Suppressor macrophage treated with lipopolysaccharide for 1 hour (primary cell): ENCODE measurements at regions not wholly inside any gene's neighbourhood (a gene's known extent, or its start where the extent isn't known, plus 50 kb on each side); places are given as distances from the start of the nearest gene placed in this dataset.
"Not testable (repeated sequence)": the region's sequence is repeated elsewhere in the genome, so short reads cannot be mapped to it uniquely, and the experiment has no call there.

Experiments
- DNase-seq, 3 donors: peaks; one replicate each; pipeline ENCODE4 v3.0.0-alpha.2; 2020 to 2022

DNA sequence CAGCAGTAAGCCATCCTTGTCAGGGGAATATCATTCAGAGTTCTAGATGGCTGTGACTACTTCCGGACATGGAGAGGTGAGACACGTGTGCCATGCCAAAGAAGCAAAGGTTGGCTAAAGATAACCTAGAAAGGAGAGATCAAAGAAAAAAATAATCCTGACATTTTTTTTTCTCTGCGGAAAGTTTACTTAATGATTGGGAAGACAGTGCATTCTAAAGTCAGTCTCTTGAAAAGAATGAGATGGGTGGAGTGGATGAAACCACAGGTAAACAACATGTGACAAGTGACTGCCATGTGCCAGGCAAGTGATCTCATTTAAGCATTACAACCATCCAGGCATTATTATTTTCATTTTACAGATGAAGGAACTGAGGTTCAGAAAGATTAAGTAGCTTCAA, 436.6 kb downstream of the SOX2 start:
- no peak for DNase-seq

DNA sequence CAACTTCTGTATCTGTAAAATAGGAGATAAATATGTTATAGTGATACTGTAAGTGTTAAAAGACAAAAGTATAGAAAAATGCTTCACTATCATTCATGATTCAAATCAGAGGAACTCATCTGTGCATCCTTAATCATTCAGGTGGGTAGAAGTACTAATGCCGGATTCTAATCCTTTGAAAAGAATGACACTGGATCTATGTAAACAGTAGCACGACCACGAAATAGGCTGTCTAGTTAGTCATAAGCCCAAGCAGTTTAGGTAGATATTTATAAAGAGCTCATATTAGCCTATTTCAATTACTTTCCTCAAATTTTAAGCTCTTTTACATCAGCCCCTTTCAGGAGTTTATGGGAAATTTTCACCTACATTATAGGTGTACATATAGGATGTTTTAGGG, 437.9 kb downstream of the SOX2 start:
- DNase-seq = no peak

DNA sequence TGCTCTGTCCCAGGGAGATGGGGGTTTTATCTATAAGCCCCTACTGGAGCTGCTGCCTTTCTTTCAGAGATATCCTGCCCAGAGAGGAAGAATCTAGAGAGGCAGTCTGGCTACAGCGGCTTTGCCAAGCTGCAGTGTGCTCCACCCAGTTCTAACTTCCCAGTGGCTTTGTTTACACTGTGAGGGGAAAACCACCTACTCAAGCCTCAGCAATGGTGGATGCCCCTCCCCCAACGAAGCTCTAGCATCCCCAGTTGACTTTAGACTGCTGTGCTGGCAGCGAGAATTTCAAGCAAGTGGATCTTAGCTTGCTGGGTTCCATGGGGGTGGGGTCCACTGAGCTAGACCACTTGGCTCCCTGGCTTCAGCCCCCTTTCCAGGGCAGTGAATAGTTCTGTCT, 444.6 kb downstream of the SOX2 start:
- DNase-seq = not testable (repeated sequence)

DNA sequence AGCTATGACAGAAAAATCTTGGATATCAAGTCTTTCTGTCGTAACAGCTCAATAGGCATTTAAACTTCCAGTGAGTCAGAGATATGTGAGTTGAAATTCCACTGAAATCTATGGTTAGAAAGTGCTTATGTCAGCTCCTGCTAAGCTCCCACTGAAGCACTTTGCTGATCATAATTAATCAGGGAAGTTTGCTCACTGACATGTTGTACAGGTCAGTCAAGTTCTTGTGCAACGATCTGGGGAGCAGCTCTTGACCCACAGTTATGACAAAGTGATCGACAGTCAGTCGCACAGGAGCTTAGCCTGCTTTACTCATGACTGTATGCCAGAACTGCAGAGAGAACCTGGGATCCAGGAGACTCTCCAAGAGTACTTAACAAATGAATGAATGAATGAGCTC, 453.5 kb downstream of the SOX2 start:
- DNase-seq = no peak

DNA sequence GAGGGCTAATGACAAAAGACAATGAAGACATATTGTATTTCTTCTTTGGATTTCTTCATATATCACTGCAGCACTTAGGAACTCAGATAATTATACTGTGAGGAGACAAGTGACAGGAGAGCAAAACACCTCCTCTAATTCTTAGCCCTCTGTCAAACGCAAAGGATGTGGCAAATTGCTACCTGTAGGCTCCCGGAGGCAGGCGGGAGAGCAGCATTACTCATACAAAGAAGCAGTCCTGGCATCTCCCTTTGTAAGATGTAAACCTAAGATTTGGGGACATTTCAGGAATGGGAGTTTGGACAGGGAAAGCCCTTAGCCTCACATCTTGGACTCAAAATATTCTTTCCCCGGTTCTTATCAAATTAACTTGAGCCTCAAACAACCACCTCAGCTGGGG, 460.8 kb downstream of the SOX2 start:
- no peak for DNase-seq

DNA sequence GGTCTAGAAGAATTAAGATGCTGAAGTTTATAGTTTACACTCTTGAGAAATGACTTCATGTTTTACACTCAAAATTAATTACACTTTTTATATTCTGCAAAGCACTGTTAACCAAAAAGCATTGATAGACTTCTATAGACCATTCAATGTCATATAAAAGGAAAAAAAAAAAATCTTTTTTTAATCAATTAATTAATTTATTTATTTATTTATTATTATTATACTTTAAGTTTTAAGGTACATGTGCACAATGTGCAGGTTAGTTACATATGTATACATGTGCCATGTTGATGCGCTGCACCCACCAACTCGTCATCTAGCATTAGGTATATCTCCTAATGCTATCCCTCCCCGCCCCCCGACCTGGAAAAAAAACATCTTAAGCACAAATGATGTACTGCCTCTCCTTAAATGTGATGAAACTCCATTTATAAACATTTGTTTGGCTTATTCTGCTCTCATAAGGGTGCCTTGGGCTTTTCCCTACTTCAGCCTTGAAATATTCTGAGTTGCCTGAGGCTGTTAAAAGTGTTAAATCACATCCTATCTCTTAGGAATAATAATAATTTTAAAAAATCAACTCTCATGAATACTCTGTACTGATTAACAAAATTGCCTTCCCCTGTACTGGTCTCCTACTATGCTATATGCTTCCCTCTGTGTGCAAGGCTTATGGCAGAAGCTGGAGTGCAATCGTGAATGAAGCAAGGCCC, 466.9 kb downstream of the SOX2 start:
- no peak for DNase-seq

DNA sequence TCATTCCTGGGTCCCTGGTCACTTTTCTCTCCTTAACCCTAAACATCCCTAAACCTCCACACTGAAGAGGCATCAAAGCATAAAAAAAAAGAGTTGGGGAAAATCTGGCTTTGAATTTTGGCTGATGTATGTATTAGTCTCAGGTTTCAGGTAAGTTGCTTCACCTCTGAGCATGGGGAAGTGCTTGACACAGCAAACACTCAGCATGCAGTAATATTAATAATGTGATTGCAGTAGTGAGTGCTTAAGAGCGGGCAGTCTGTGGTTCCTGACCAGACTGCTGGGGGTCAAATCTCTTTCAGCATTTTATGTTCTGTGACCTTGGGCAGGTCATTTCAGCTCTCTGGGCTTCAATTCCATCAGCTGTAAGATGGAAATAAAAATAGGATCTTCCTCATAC, 467.9 kb downstream of the SOX2 start:
- DNase-seq = no peak

DNA sequence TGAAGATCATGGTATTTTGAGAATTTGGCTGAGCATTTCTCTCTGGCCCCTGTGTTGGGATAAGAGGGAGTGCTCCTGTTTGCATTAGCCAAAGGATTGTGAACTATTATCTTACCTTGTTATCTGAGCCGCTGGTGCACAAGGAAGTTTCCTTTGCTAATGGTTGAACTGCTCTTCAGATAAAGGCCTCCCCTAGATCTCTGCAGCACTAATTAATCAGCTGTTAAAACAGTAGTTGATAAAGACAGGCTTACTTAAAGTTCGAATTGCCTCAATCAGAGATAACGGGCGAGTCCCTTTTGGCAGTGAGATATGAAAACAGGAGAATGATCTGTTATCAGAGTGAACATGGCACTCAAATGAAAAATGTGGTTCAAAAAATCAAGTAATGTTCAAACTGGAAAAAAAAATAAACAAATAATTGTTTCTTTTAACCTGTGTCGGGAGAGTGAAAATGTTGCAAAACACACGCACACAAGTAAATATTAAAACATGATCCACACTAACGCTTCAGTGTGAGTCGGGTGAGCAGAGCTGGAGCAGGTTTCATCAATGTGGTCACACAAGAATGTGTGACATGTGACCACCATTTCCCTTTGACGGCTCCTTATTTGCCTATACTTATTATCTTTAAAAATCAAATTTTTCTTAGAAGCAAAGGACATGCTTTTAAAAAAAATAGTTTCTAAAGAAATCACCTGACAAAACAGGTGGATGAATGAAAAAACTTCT, 469.1 kb downstream of the SOX2 start:
- DNase-seq = no peak

DNA sequence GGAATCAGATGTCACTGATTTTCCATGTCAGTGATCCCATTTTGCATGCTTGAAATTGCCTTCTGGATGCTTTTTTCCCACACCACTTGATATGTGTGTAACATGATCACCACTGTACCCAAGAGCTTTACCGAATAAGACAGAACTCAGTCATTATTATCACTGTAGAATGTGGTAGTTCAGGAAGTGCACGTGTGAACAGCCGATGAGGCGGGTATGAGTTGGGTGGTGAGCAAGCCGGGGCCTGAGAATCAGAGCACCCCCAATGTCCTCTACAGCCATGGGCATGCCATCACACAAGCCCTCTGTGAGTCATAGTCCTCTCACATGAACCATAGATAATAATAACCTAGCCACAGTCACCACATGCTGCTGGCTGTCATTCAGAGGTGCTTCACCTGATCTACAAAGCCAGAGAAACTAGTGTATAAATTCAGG, 470.8 kb downstream of the SOX2 start:
- DNase-seq = no peak

DNA sequence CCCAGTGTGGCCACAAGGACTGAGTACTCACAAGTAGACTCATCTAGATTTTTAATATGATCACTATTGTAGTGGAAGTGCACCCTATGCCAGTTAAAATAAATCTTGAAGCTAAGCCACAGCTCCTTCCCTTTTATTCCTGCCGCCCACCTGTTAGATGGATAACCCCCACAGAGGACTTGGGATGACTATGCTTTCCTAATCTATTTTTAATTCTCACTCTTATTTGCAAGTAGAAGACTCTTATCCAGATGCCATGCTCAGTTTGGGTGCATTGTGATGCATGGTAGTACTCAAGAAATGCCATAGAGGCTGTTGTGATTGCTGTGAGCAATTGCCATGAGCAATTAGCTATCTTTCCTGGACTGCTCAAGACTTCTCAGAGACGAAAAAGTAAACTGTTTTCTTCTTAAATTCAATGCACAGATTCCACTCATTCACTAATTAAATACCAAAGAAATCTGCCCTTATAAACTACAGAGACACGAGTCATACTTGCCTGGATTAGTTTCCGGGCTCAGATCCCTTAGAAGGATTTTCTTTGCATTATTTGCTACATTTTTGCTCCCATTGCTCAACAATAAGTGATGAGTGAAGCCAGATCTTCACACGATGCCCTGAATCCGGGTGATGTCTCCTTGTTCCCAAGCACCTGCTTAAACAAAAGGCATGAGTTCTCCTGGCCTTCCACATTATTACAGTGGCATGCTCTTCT, 472.1 kb downstream of the SOX2 start:
- no peak for DNase-seq

DNA sequence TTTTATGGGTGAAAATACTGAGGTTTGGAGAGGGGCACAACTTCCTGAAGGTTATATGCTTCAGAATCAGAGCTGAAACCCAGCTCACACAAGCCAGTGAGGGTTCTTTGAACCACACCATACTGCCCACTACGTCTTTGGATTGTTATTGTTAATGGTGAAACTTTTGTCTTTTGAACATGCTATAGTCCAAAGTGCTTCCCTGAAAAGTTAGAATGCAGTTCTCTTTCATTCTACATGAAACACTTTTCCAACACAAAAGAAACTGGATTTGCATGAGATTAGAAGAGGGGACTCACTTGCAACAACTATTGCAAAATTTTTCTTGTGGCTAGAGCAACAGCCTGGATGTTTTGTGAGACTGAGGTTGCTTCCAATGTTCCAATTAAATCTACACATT, 473.6 kb downstream of the SOX2 start:
- no peak for DNase-seq

DNA sequence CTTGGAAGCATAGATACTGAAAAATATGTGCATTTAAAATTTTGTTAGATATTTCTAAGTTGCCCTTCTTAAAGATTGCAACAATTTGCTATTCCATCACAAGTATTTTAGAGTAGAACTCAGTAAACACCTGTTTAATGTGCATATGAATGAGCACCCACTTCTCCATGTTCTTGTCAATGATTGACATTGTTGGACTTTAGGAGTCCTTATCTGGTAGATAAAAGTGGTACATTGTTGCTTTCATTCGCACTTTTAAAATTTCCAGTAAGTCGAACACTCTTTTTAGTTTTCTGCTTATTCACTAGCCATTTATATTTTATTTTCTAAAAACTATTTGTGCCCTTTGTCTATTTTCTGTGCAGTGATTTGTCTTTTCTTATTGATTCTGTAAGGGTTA, 478.3 kb downstream of the SOX2 start:
- DNase-seq = no peak

DNA sequence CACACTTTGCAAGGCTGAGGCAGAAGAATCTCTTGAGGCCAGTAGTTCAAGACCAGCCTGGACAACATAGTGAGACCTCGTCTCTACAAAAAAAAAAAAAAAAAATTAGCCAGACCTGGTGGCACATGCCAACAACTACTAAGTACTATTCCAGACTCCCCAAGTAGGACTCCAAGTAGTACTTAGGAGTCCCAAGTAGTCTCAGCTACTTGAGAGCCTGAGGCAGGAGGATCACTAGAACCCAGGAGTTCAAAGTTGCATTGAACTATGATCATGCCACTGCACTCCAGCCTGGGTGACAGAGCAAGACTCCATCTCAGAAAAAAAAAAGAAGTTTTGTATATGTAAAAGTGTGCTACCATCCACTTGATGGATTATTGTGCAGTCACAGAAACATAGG, 486.6 kb downstream of the SOX2 start:
- no peak for DNase-seq

DNA sequence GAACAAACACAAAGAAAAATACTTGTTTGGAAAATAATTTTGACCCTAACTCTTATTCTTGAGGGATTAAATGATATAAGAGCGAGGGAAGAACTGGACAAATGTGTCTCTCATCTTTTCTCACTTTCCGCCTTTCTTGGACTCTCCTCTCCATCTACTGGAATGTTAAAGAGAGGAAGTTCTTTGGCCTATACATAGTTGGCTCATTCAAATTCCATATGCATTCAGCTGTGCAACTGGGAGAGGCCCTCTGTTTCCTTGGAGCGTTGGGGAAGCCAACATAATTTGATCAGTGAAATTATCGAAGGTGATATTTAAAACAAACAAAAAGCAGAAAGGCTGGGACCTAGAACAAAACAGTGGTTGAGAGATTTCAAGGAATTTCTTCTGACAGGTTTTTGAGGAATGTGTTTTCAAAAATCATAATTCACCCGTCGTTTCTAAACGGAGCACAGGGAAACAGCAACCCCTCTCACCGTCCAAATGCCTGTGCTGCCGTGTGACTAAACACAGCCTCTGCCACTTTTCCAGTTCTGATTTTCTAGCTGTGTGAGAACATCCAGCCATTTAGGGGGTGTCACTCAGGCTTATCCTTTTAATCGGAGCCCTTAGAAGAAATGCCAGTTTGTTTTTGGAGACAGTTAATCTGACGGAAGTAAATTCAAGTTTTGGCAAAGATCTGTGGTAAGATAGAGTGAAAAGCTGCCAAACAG, 489.9 kb downstream of the SOX2 start:
- DNase-seq = no peak

DNA sequence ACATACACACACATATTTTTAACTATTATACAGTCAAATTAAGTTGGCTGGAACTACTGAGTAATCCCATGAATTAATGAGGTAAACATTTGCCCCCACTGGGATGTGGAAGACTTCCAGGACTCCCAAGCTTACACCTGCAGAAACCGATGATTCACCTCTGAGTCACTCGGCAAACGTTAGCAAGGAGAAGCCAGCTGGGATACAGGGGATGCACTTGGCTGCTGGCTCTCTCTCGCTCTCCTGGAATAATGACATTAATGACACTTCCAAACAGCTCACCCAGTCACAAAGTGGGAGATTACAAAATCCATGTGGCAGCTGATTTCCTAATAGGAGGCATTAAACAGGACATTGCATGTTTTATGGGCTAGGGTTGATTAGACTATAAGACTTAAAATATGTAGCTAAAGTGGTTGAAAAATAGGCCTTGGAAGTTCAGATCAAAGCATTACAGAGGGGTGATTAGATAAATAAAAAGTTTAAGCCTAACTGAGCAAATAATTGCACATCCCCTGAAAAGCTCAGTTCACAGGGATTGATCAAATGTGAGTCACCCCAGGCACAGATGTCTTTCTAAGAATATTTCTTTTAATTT, 500.9 kb downstream of the SOX2 start:
- DNase-seq = no peak

DNA sequence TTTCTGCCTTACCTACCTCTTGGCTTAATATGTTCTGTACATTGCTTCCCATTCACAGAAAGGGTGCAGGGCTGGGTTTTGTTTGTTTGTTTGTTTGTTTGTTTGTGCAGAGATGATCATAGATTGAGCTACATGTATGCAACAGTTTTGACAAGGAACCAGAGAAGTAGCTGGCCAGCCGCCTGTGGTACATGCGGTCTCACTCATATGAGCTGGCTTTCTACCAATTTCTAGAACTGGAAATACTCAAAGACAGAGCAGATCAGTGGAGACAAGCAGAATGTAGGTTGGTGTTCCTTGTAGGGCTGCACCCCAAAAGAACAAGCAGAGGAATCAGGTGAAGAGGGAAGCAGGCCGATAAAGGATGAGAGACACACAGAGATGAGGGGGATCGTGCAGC, 502.7 kb downstream of the SOX2 start:
- DNase-seq = no peak

DNA sequence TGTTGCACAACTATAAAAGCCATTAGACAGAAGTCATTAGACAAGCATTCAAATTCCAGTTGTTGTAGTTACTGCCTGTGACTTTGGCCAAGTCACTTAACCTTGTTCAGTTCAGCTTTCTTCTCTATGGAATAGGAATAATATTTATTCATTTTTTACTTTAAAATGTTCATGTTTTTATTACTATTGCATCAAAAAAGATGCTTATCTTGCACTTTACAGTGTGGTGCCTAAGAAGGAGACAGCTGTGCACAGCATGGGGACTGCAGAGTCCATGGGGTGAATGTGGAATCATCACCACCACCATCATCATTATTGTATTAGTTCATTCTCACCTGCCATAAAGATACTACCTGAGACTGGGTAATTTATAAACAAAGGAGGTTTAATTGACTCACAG, 504.2 kb downstream of the SOX2 start:
- no peak for DNase-seq

DNA sequence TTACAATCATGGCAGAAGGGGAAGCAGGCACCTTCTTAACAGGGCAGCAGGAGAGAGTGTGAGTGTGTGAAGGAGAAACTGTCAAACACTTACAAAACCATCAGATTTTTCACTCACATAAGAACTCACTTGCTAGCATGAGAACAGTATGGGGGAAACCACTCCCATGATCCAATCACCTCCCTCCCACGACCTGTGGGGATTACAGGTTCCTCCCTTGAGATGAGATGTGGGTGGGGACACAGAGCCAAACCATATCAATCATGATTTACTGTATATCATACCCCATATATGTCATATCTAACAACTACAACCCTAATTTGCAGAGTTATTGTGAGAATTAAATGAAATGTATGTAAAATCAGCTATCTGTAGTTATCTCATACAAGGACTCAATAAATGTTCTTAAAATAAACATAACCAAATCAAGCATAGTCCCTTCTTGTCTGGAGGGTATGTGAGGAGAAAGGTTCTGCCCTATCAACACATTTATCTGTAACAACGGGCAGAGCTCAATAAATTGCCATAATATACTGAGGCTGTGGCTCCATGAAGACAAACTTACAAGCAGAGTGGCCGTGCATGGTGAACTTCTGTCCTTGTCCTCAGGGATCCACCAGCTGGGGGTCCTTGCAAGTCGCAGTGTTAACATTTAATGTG, 504.7 kb downstream of the SOX2 start:
- DNase-seq = no peak

DNA sequence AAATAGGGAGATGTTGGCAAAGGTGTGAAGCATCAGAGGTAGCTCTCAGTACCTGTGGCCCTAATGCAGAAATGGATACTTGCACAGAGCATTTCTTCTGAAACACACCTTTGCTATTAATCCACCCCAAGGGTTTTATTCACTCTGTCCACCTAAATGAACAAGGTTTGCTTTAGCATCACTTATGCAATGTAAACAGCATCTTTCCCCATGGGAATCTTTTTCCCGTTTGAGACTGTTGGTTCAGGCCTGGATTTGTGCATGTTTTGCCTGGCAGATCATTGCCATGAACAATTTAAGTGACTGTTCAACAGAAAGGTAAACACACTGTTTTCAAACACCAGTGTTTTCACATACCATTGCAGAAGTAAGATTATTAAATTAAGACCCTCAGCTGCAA, 508.3 kb downstream of the SOX2 start:
- no peak for DNase-seq

DNA sequence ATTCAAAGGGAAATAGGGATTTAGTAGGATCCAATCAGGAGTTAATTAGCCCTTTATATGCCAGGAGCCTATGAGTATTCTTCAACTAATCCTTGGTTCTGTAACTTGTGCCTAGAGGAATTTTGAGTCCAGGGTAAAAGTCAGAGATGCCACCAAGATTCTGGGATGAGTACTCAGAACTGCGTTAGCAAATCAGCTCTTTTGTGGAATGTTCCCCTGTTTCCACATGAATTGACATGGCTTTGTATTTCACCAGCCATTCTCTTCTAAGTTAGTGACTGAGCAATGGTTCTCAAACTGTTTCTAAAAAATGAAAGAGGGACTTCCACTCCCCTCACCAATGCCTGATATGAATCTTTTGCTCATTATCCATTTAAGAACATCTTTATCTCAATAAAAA, 508.7 kb downstream of the SOX2 start:
- DNase-seq = no peak

DNA sequence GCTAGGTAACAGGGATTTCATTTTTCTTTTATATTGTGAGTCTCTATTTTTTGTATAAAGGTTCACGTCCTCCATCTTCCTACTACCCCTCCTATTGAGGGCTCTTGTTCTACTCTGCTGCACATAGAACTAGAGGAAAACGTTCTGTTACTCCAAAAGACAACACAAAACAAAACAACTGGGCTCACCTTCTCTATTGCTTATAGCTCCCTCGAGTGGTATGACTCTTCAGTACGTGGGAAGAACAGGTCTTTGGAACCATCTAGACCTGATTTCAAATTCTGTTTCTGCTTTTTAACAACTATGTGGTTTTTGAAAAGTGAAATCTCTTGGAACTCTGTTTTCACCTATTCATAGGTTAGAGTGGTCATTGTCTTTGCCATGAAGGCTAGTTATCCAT, 515.3 kb downstream of the SOX2 start:
- DNase-seq = no peak

DNA sequence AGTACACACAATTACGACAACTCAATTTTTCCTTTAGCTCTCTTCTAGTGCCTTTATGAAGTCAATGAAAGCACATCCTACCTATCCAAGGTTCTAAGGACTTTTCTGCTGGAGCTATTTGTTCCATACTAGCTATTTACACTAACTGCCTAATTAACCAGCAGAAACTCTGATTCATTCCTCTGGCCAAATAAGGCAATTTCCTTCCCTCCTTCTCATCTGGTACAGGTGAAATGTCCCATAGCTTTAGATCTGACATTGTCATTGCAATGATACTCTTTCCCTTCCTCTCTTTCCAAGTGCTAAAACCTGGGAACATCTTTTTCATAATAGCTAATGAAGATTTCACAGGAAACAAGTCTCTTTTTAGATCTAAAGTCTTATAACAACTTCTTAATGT, 521.7 kb downstream of the SOX2 start:
- DNase-seq = no peak

DNA sequence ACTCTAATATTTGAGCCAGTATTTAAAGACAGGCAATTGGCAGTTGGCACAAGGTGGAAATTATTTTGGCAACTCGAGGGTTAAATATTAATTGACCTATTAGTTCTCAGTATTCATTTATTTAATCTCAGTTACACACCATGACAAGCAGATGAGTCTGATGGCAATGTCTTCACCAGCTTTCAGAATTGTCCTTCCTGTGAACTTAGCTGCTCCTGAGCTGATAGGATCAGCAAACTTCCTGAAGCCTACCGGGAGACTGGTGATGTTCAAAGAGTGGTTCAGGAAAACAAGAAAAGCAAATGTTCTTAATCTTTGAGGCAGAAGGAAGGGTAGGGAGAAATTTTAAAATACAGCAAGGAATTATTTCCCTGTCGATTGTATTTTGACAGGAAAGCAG, 522.2 kb downstream of the SOX2 start:
- DNase-seq = no peak
